Testis (tissue), 2 donors: ENCODE measurements at regions not wholly inside any gene's neighbourhood (a gene's known extent, or its start where the extent isn't known, plus 50 kb on each side); places are given as distances from the start of the nearest gene placed in this dataset.

Experiments
- POLR2A ChIP-seq: fragments of 450-650 bp; IDR thresholded peaks from one replicate; pipeline ENCODE4 v1.6.1; 2017; ENCODE audit warnings: antibody characterized with exemption, mild to moderate bottlenecking, moderate library complexity
- TF ChIP-seq, protein P1 (sequence below), 3 experiments: fragments of 450-650 bp in 2 of 3; fragments of 200-600 bp in 1 of 3; sonication (generic) in 1 of 3; IDR thresholded peaks; one replicate each; pipeline ENCODE4 v1.5.1; 2016 to 2019; ENCODE audit warnings: antibody characterized with exemption in 3 of 3, mild to moderate bottlenecking in 2 of 3, moderate library complexity in 1 of 3

DNA sequence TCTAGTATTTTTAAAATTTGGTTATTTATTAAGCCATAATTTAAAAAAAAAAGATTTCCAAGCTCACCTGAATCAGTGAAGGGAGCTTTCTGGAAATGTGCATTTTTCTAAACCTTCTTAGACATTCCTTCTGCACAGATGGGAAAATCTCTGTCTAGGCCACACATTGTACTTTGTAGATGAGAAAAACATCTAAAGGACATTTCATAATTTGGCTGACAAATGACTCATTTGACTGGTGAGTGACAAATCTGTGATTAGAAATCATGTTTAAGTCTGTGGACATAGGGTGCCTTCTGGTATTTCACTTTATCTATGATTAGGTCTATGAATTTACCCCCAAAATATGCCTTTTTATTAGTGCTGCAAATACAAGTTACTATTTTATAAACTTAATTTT lies 1044.9 kb upstream of the FLRT2 start:
- TF ChIP-seq, protein P1, sequence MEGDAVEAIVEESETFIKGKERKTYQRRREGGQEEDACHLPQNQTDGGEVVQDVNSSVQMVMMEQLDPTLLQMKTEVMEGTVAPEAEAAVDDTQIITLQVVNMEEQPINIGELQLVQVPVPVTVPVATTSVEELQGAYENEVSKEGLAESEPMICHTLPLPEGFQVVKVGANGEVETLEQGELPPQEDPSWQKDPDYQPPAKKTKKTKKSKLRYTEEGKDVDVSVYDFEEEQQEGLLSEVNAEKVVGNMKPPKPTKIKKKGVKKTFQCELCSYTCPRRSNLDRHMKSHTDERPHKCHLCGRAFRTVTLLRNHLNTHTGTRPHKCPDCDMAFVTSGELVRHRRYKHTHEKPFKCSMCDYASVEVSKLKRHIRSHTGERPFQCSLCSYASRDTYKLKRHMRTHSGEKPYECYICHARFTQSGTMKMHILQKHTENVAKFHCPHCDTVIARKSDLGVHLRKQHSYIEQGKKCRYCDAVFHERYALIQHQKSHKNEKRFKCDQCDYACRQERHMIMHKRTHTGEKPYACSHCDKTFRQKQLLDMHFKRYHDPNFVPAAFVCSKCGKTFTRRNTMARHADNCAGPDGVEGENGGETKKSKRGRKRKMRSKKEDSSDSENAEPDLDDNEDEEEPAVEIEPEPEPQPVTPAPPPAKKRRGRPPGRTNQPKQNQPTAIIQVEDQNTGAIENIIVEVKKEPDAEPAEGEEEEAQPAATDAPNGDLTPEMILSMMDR (IDR thresholded peaks at IDR 0.05) = no peak
- TF ChIP-seq POLR2A = no peak
